Epidermal melanocyte (primary cell): ENCODE measurements at regions not wholly inside any gene's neighbourhood (a gene's known extent, or its start where the extent isn't known, plus 50 kb on each side); places are given as distances from the start of the nearest gene placed in this dataset.

ENCODE experiments used
- DNase-seq: peaks from one replicate; pipeline ENCODE4 v3.0.0; 2011; ENCODE audit warnings: low spot score; ENCODE audit not compliant: insufficient read length

- DNase-seq = no peak
These were observed 284.5 kb upstream of the SEMA6D start for GRCh38 chr15:47432826-47433225.

DNA sequence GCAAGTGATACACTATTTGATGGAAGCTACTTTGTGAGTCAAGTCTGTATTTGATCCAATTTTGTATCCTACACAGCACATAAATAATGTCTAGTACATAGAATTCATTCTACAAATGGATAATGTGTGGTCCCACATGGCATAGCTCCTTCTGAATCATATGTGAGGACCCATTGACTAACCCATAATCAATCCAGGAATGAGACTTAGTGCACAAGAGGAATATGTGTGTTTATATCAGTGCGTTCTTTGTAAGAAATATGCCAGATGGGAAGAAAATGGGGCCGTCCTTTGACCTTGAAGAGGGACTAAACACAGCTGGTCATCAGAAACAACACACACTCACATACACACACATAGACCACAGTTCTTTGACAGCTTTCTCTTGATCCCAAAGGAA, 282.7 kb upstream of the SEMA6D start:
- no peak for DNase-seq

DNA sequence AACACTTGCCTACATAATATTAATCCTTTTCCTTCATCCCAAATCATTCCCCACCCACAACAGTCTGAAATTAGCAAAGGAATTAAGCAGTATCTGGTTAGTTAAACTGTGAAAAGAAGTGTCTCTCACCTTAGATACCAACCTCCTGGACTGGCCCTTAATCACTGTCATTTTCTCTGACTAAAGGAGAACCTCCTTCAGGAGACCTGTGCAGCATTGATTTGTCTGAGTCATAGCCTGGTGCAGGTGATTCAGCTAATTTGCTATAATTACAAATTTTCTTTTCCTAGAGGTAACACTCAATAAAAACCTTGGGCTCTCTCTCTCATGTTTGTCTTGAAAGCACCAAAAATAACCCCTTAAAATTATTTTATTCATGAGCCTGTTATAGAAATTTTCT, 279.8 kb upstream of the SEMA6D start:
- DNase-seq = no peak

DNA sequence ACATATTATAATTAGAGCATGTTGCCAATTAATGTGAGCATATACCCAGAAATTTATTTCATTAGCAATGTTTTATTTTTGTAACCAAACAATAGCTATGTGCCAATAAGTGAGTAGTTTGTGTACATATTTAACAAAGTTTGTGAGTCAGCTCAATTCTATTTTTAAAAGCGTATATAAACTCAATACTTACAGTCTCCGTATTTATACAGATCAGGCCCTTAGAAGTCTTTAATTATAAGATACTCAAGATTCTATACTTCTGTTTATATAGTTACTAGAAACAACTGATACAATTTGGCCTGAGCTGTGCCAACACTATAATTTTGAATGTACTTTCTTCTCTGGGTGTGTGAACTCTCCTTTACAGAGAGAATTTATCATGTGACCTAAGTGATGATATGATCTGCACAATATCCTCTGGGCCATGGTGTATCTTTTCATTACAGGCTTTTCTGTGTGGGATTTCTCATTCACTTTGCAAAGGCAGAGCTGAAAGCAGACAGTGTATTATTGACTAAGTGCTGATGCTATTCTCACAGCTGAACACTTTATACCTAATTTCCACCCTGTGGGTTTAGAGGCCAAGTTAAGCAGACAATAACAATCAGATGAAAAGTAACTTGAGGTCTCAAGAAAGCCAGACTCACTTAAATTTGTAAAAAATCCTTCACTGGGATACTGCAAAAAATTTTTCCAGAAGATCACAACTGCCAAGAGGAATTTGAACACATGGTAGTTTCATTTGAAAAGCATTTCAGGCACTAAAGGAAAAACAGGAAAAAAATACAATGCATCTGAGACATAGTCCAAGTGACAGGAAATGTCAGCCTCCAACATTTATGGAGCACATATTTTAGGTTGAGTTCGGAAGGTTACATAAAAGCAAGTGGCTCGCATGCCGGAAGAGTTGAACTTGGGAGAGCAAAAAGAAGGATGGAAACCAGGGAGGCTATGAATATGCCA, 277.9 kb upstream of the SEMA6D start:
- DNase-seq = no peak

DNA sequence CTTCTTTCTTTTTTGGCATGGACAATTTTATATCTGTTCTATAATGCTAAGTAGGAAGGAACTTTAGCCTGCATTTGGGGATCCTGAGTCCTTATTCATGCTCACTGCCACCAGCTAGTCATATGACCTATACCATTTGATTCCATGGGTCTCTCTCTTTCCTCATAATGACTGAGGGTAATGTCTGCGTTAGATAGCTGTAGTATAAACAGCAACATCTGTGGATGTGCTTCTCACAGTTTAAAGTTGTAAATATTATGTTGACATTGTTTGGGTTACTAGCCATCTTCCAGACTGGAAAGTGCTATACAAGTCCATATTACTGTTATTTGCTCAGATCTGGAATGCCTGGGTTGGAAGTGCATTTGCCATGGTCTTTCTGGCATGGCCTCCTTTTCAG, 274.9 kb upstream of the SEMA6D start:
- no peak for DNase-seq

DNA sequence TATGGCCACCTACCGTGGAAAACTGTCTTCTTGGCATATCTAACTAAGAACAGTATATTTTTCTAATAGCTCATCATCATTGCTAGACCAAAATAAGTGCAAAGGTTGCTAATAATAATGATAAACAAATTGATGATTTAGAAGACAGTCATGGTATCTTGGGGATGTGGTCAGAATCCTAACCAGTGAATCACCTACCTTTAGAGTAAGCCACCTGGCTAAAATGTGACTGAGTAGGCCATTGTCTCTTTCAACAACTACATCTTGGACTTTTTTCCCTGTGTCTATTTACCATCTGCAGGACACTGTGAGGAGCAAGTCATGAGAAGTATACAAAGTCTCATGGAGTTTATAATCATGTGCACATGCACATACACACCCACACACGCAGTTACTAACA, 273.5 kb upstream of the SEMA6D start:
- no peak for DNase-seq

GRCh38 chr15:47445723-47446392, 271.4 kb upstream of the SEMA6D start:
- DNase-seq = no peak

- DNase-seq = no peak
These were observed 256.3 kb upstream of the SEMA6D start for GRCh38 chr15:47460795-47461573.

DNA sequence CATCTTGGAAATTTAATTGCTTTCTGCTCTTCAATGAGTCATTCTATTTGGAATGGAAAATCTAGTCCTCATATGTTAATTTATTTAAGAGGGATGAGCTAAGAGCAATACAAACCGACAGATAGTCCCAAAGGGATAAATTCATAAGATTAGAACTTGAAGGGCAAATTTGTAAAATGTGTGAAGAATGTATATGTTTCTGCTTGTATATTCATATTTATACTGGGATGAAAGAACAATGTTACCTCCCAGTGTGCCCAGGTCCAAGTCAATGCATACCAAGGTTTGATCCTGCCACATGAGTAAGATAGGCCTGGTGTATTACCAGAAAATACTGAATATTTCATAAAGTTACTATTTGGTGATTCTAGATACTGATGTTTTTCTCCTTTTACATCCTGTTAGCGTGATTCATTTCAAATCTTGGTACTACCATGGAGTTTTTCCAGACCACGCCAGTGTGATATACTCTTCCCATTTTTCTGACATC, 255.6 kb upstream of the SEMA6D start:
- DNase-seq = no peak

DNA sequence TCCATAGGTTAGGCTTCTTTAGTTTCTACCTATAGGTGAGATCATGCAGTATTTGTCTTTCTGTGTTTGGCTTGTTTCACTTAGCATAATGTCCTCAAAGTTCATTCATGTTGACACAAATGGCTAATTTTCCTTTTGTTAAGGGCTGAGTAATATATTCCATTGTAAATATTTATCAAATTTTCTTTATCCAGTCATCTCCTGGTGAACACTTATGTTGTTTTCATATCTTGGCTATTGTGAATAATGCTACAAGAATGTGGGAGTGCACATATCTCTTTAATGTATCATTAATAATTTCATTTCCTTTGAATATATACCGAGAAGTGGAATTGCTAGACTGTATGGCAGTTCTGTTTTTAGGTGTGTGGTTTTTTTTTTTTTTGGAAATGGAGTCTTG, 250.9 kb upstream of the SEMA6D start:
- DNase-seq = no peak

DNA sequence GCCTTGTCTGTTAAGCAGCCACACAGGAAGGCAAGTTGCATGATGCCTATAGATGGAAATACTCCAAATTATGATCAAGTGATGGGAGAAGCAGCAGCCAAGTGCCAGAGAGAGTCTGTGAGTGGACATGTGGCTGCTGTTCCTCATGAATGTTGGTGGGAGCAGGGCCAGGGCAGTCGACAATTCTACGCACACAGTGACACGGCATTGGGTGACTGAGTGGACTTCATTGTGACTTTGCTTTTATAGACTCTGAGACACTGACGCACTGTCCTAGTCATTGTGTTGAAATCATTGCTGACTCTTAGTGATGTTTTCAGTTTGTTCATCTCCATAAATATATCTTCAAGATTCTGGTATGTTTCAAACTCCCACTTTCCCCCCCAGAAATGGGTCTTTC, 246.3 kb upstream of the SEMA6D start:
- DNase-seq = no peak

DNA sequence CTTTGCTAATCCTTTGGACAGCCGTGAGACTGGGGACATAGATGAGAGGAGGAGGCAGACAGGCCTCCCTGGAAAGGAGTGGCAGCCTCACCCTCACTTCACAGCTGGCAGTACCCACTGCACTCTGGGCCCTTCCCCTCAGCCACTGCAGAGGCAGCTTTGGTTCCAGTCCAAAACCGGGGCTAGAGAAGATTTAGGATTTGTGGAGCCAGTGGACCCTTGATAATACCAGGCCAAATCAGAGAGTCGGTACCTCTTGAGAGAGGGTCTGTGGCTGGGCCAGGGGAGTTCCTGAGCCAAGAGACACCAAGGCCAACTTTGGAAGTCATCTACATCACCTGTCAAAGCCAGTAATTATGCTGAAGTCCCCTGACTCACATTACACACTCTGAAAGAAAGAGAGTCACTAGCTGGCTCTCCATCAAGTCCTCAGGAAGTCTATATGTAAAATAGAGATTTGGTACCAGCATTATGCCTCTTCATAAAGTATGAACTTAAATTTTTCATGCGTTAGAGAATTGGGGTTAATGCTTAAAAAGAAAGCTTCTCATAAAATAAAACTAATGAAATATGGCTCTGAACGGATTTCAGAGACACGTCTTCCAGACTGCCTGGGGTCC, 244.1 kb upstream of the SEMA6D start:
- DNase-seq = no peak

- DNase-seq = no peak
These were observed 243.5 kb upstream of the SEMA6D start for GRCh38 chr15:47473832-47474231.

- DNase-seq = no peak
These were observed 242.0 kb upstream of the SEMA6D start for GRCh38 chr15:47475336-47475735.

DNA sequence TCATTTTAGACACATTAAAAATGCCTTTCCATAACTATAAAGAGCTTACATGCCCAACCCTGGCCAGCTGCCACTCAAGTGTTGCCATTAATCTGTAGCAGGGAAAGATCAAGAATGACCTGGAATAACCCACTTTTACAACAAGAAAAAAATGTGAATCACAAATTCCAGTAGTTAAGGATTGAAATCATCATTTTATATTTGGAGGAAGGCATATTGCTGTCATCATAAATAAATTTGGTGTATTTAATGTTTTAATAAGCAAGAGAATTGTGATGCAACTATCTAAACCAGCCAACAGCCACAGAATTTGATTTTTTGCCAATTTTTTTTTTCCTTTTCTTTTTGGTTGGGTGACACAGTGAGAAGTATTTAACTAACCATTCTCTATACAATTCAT, 240.0 kb upstream of the SEMA6D start:
- no peak for DNase-seq

GRCh38 chr15:47484059-47484458, 233.2 kb upstream of the SEMA6D start:
- no peak for DNase-seq

- DNase-seq = no peak
These were observed 232.3 kb upstream of the SEMA6D start for GRCh38 chr15:47484997-47485396.

DNA sequence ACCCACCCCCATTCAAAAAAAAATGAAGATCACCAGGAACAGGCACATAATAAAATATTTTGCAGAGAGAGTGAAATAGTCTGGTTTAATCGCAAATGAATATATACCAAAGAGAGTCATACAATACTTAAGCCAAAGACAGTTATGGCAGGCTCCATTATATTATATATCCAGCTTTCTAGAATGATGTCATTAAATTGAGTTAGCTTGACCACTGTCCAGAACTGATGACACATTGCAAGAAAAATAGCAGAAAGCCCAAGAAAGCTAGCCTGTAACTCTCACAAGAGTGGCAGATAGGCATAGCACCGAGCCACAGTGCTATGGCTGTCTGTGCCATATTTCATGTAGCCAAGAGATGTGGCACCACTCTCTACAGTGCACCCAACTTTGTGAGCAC, 231.9 kb upstream of the SEMA6D start:
- no peak for DNase-seq

- DNase-seq = no peak
These were observed 231.3 kb upstream of the SEMA6D start for GRCh38 chr15:47486040-47486439.

DNA sequence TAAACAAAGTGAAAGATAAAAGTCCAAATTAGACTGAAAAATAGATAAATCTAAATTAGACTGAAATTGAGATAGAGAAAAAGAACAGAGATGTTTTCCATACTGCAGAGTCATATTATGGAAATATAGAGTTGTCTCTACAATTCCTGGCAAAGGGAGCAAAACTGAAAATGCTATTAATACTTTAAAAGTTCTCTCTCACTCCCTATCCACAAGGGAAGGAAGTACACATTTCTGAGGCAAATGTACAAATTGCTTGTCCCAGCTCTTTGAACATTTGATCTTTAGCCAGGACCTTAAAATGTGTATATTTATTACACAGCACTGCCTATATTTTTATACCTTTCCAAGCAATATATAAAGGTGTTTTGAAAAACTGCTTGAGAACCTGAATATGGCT, 225.1 kb upstream of the SEMA6D start:
- DNase-seq = no peak
